Astrocyte (in vitro differentiated cells and primary cell): ENCODE measurements at regions not wholly inside any gene's neighbourhood (a gene's known extent, or its start where the extent isn't known, plus 50 kb on each side); places are given as distances from the start of the nearest gene placed in this dataset.

Source experiments
- EZH2 ChIP-seq: IDR thresholded peaks from 2 replicates; pipeline ENCODE4 v1.6.1; 2012; ENCODE audit warnings: mild to moderate bottlenecking, low read length, inconsistent platforms; ENCODE audit not compliant: insufficient read depth
- TF ChIP-seq, protein P1 (sequence below): IDR thresholded peaks from 2 replicates; pipeline ENCODE4 v1.5.1; 2011; ENCODE audit warnings: low read depth, mild to moderate bottlenecking, inconsistent platforms, low read length, moderate library complexity; ENCODE audit not compliant: insufficient read depth

DNA sequence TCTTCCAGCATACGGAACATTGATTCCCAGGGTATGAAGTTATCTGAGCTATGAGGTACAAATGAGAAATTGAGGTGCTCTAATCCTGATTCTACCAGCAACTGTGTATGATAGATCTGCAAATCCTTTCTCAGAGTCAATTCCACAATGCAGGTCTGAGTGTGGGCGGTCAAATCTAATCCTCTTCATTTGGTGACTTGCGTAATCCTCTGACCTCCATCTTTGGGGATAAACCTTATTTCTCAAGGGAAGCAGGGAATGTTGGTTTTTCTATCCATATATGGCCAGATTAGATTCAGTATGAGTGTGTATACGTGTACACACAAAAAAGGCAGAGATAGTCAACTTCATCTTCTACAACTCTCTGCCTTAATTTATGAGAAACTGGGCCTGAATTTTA, 348.4 kb upstream of the IL12A start:
- TF ChIP-seq, protein P1, sequence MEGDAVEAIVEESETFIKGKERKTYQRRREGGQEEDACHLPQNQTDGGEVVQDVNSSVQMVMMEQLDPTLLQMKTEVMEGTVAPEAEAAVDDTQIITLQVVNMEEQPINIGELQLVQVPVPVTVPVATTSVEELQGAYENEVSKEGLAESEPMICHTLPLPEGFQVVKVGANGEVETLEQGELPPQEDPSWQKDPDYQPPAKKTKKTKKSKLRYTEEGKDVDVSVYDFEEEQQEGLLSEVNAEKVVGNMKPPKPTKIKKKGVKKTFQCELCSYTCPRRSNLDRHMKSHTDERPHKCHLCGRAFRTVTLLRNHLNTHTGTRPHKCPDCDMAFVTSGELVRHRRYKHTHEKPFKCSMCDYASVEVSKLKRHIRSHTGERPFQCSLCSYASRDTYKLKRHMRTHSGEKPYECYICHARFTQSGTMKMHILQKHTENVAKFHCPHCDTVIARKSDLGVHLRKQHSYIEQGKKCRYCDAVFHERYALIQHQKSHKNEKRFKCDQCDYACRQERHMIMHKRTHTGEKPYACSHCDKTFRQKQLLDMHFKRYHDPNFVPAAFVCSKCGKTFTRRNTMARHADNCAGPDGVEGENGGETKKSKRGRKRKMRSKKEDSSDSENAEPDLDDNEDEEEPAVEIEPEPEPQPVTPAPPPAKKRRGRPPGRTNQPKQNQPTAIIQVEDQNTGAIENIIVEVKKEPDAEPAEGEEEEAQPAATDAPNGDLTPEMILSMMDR, result no peak
- no peak for TF ChIP-seq EZH2
